MM.1S (cell line): ENCODE measurements at regions not wholly inside any gene's neighbourhood (a gene's known extent, or its start where the extent isn't known, plus 50 kb on each side); places are given as distances from the start of the nearest gene placed in this dataset.

Experiments
- CTCF ChIP-seq: fragments of 300-600 bp; sonication (generic); IDR thresholded peaks from 2 replicates; pipeline ENCODE4 v1.5.1; 2016; ENCODE audit warnings: antibody characterized with exemption, low read length, mixed read lengths
- EZH2 ChIP-seq: fragments of 300-600 bp; sonication (generic); optimal IDR thresholded peaks from 2 replicates; pipeline ENCODE3; 2017; ENCODE audit warnings: low read depth, mild to moderate bottlenecking, antibody characterized with exemption, low read length, mixed read lengths
- EZH2phosphoT487 ChIP-seq: fragments of 300-600 bp; sonication (generic); IDR thresholded peaks from 2 replicates; pipeline ENCODE4 v1.6.1; 2018; ENCODE audit warnings: antibody characterized with exemption, low read length

- TF ChIP-seq CTCF: no peak
- TF ChIP-seq EZH2: no peak
- no peak for TF ChIP-seq EZH2phosphoT487
Measured at GRCh38 chr4:175373031-175373430, 439.0 kb downstream of the GPM6A start.
